Astrocyte (in vitro differentiated cells and primary cell): ENCODE measurements at regions not wholly inside any gene's neighbourhood (a gene's known extent, or its start where the extent isn't known, plus 50 kb on each side); places are given as distances from the start of the nearest gene placed in this dataset.

ENCODE experiments used
- EZH2 ChIP-seq: IDR thresholded peaks from 2 replicates; pipeline ENCODE4 v1.6.1; 2012; ENCODE audit warnings: mild to moderate bottlenecking, low read length, inconsistent platforms; ENCODE audit not compliant: insufficient read depth
- TF ChIP-seq, protein P1 (sequence below): IDR thresholded peaks from 2 replicates; pipeline ENCODE4 v1.5.1; 2011; ENCODE audit warnings: low read depth, mild to moderate bottlenecking, inconsistent platforms, low read length, moderate library complexity; ENCODE audit not compliant: insufficient read depth

DNA sequence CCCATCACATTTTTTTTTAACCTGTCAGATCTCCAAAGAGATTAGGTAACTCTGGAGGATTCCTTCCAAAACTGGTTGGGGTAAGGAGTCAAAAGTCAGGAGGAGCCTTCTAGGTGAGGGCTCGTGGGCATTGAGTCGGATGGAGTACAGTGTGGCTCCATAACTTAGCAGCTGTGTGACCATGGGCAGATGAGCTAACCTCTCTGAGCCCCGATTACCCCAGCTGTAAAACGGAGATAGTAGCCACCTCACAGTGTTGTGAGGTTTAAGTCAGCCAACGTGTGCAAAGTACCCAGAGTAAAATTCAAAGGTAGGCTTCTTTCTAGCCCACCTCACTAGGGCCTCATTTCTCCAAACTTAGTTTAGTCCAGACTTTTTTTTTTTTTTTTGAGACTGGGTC lies 151.5 kb downstream of the CD24 start:
- TF ChIP-seq, protein P1, sequence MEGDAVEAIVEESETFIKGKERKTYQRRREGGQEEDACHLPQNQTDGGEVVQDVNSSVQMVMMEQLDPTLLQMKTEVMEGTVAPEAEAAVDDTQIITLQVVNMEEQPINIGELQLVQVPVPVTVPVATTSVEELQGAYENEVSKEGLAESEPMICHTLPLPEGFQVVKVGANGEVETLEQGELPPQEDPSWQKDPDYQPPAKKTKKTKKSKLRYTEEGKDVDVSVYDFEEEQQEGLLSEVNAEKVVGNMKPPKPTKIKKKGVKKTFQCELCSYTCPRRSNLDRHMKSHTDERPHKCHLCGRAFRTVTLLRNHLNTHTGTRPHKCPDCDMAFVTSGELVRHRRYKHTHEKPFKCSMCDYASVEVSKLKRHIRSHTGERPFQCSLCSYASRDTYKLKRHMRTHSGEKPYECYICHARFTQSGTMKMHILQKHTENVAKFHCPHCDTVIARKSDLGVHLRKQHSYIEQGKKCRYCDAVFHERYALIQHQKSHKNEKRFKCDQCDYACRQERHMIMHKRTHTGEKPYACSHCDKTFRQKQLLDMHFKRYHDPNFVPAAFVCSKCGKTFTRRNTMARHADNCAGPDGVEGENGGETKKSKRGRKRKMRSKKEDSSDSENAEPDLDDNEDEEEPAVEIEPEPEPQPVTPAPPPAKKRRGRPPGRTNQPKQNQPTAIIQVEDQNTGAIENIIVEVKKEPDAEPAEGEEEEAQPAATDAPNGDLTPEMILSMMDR: no peak
- TF ChIP-seq EZH2: no peak
